ENCODE measurements at regions not wholly inside any gene's neighbourhood (a gene's known extent, or its start where the extent isn't known, plus 50 kb on each side); places are given as distances from the start of the nearest gene placed in this dataset.

DNA sequence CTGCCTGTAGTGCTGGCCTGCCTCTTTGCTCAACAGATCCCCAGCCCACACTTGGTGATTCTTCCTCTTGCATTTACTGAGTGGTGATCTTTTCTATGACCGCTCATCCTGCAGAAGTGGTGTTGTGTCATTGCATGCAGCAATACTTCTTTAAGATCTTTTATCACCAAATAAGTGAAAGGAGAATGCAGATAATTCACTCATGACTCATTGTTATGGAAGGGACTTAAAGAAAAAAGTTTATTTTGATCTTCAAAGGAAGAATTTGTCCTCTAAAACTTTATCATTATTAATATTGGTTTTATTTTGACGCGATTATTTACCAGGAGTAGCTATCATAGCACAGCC, 489.1 kb upstream of the CELF2 start:
- H3K4me1 Mint-ChIP-seq: no peaks in the 10 kb centered on the region
- H3K9me3 Mint-ChIP-seq: no peaks in the 10 kb centered on the region
- H3K4me3 Mint-ChIP-seq: no peak overlapping the region
- no peaks in the 10 kb centered on the region for H3K36me3 Mint-ChIP-seq
- H3K27me3 Mint-ChIP-seq: peaks cover 3% of the 10 kb centered on the region
- no peak for ATAC-seq (ENCODE audit: low read depth)
- no peak overlapping the region for H3K27ac Mint-ChIP-seq
- no peak for DNase-seq (ENCODE audit: low spot score in 2 of 2)

- H3K27me3 Mint-ChIP-seq: peaks cover 4% of the 10 kb centered on the region
- no peaks in the 10 kb centered on the region for H3K9me3 Mint-ChIP-seq
- DNase-seq (ENCODE audit: low spot score in 2 of 2) (no peak), ATAC-seq (ENCODE audit: low read depth) (no peak)
- no peaks in the 10 kb centered on the region for H3K36me3 Mint-ChIP-seq
- no peak overlapping the region for H3K27ac Mint-ChIP-seq
- H3K4me3 Mint-ChIP-seq: no peak overlapping the region
- no peaks in the 10 kb centered on the region for H3K4me1 Mint-ChIP-seq
Observed at GRCh38 chr10:10530313-10530712, 487.4 kb upstream of the CELF2 start.

DNA sequence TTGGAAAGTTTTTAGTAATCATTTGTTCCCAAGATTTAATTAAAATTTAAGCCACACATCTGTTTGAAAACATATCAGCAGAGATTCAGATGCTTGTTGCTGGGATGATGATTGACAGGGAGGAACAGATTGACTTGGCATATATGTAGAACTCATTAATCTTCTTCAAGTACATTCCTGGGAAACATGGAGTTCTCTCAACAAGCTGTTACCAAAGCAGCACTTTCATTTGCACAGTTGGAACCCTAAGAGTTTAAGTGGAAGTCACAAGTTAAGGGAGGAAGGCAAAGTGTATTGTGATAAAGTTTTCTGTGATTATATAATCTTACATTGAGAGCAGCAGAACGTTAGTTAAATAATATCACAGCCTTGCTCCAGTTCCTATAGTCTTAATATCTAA, 485.4 kb upstream of the CELF2 start:
- no peaks in the 10 kb centered on the region for H3K36me3 Mint-ChIP-seq
- H3K27me3 Mint-ChIP-seq: peaks cover 2% of the 10 kb centered on the region
- no peak overlapping the region for H3K4me3 Mint-ChIP-seq
- no peak for ATAC-seq (ENCODE audit: low read depth)
- H3K9me3 Mint-ChIP-seq: no peaks in the 10 kb centered on the region
- no peak overlapping the region for H3K27ac Mint-ChIP-seq
- no peaks in the 10 kb centered on the region for H3K4me1 Mint-ChIP-seq
- no peak for DNase-seq (ENCODE audit: low spot score in 2 of 2)

DNA sequence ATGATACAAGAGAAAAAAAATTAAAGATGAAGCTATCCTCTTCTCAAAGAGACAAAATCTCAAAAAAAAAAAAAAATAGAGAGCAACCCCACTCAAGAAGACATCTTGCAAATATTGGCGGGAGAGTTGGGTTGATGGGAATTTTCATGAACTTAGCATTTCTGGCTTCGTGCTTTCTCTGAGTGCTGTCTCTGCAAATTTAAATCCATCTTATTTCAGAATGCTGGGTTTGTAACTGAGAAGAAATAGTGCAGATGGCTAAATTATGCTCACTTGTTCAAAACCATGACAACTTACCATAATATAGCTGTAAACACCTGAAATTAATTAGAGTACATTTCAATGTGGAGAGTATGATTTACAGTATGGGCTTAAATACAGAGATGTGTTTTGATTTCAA, 484.8 kb upstream of the CELF2 start:
- H3K36me3 Mint-ChIP-seq: no peaks in the 10 kb centered on the region

GRCh38 chr10:10533437-10533836, 484.2 kb upstream of the CELF2 start:
- DNase-seq (ENCODE audit: low spot score in 2 of 2) (no peak), ATAC-seq (ENCODE audit: low read depth) (no peak)
- Mint-ChIP-seq H3K36me3 (no peaks in the 10 kb centered on the region), H3K4me3 (no peak overlapping the region), H3K4me1 (no peaks in the 10 kb centered on the region), H3K9me3 (no peaks in the 10 kb centered on the region), H3K27ac (no peak overlapping the region), H3K27me3 (peaks cover 2% of the 10 kb centered on the region)

More for the DNA sequence above, 484.8 kb upstream of the CELF2 start:
- H3K27me3 Mint-ChIP-seq: peaks cover 2% of the 10 kb centered on the region
- H3K27ac Mint-ChIP-seq: no peak overlapping the region
- ATAC-seq (ENCODE audit: low read depth): no peak
- no peak overlapping the region for H3K4me3 Mint-ChIP-seq
- DNase-seq (ENCODE audit: low spot score in 2 of 2): no peak
- H3K9me3 Mint-ChIP-seq: no peaks in the 10 kb centered on the region
- no peaks in the 10 kb centered on the region for H3K4me1 Mint-ChIP-seq

GRCh38 chr10:10538326-10538725, 479.3 kb upstream of the CELF2 start:
- H3K4me3 Mint-ChIP-seq: no peak overlapping the region
- no peak for DNase-seq (ENCODE audit: low spot score in 2 of 2)
- H3K4me1 Mint-ChIP-seq: no peaks in the 10 kb centered on the region
- ATAC-seq (ENCODE audit: low read depth): no peak
- no peaks in the 10 kb centered on the region for H3K36me3 Mint-ChIP-seq
- H3K27me3 Mint-ChIP-seq: peaks cover 2% of the 10 kb centered on the region
- H3K9me3 Mint-ChIP-seq: no peaks in the 10 kb centered on the region
- no peak overlapping the region for H3K27ac Mint-ChIP-seq

DNA sequence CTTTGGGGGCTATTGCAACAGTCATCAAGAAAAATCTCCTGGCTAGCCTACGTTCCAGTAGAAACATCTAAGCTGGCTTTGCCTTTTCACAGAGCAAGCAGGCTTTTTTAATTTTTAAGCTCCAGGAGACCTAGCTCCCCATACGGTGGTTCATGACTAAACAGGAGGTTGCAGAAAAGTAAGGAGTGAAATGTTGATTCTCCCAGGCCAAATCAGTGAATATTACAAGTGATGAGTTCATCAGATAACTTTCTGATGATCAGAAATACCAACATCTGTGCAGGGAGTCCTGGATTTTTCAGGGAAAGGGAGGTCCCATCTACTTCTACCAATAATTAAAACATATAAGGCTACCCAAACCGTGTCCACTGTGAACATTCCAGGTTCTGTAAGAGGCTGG, 477.3 kb upstream of the CELF2 start:
- no peak overlapping the region for H3K4me3 Mint-ChIP-seq
- H3K27ac Mint-ChIP-seq: no peak overlapping the region
- DNase-seq (ENCODE audit: low spot score in 2 of 2) (no peak), ATAC-seq (ENCODE audit: low read depth) (no peak)
- no peaks in the 10 kb centered on the region for H3K27me3 Mint-ChIP-seq
- no peaks in the 10 kb centered on the region for H3K9me3 Mint-ChIP-seq
- H3K4me1 Mint-ChIP-seq: no peaks in the 10 kb centered on the region
- no peaks in the 10 kb centered on the region for H3K36me3 Mint-ChIP-seq

DNA sequence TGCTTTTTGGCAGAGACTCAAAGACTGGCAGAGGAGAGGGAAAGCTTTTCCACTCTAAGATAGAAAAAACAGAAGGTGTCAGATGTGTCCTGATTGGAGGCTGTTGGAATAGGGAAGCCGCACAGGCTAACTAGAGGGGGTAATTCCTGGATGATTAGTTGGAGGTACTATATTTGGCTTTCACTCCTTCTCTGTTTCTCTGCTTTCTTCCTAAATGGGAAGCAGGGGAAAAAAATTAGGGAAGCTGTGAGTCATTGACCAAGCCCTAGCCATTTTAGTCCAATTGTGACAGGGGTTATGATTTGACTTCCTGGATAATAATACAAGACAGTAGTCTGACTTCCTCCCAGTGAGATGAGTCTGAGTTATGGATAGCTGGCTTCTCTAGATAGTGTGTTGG, 475.2 kb upstream of the CELF2 start:
- no peaks in the 10 kb centered on the region for H3K9me3 Mint-ChIP-seq
- no peak for DNase-seq (ENCODE audit: low spot score in 2 of 2)
- no peaks in the 10 kb centered on the region for H3K36me3 Mint-ChIP-seq
- no peaks in the 10 kb centered on the region for H3K4me1 Mint-ChIP-seq
- no peak overlapping the region for H3K4me3 Mint-ChIP-seq
- ATAC-seq (ENCODE audit: low read depth): no peak
- no peak overlapping the region for H3K27ac Mint-ChIP-seq
- H3K27me3 Mint-ChIP-seq: no peaks in the 10 kb centered on the region

- no peak for ATAC-seq (ENCODE audit: low read depth)
- Mint-ChIP-seq H3K27ac (no peak overlapping the region), H3K36me3 (no peaks in the 10 kb centered on the region), H3K27me3 (no peaks in the 10 kb centered on the region), H3K9me3 (no peaks in the 10 kb centered on the region), H3K4me3 (no peak overlapping the region), H3K4me1 (no peaks in the 10 kb centered on the region)
- no peak for DNase-seq (ENCODE audit: low spot score in 2 of 2)
Observed at GRCh38 chr10:10544890-10545289, 472.8 kb upstream of the CELF2 start.

DNA sequence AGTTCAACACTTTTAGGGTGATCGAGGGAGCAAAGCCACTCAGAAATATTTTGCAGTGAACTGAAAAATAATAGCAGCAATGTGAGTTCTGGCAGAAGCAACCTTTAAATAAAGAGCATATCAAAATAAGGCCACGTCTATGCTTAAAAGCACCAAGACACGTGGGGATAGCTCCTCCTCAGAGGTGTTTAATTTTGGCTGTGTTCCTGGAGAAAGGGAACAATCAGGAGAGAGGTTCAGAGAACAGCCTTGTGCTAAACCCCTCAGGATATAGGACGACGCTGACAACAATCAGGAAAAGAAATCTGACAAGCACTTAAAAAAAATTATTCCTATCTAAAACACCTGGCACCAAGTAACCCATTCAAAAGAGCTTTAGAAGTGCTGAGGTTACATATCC, 471.9 kb upstream of the CELF2 start:
- H3K27ac Mint-ChIP-seq: no peak overlapping the region
- no peaks in the 10 kb centered on the region for H3K36me3 Mint-ChIP-seq
- no peak for DNase-seq (ENCODE audit: low spot score in 2 of 2)
- no peaks in the 10 kb centered on the region for H3K4me1 Mint-ChIP-seq
- H3K27me3 Mint-ChIP-seq: no peaks in the 10 kb centered on the region
- no peak overlapping the region for H3K4me3 Mint-ChIP-seq
- no peak for ATAC-seq (ENCODE audit: low read depth)
- no peaks in the 10 kb centered on the region for H3K9me3 Mint-ChIP-seq

DNA sequence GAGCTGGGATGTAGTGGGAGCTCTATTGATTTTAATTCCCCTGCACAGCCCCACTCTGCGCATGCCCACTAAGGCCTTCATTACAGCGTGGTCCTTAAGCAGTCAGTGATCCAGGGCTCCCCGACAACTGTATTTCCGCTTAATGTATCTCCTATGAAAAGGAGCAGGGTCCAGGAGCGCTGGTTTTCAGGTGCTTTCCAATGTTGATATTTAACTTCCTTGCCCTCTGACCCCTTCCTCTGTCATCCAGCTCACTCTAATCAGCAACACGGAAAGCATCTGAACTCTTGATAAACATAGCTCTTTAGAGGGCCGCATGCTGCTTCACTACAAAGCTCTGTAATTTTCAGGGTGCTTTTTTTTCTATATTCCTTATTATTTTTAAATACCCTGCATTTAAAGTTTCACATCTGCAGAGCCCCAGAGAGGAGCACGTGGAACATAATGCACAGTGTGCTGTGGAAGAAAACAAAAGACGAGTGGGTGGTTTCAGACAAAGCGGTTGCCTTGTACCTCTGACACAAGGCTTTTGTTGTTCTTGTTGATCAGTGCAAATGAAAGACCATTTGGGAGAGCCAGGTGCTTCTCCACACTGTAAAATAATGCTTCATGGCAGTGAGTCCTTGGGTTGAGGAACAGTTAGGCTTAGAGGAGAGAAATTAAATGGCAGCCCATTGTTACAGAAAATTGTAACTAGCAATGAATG, 465.9 kb upstream of the CELF2 start:
- peaks cover 2% of the 10 kb centered on the region for H3K9me3 Mint-ChIP-seq
- H3K27me3 Mint-ChIP-seq: peaks cover 3% of the 10 kb centered on the region
- no peak overlapping the region for H3K27ac Mint-ChIP-seq
- ATAC-seq (ENCODE audit: low read depth) (no peak), DNase-seq (ENCODE audit: low spot score in 2 of 2) (no peak)
- no peak overlapping the region for H3K4me3 Mint-ChIP-seq
- H3K4me1 Mint-ChIP-seq: no peaks in the 10 kb centered on the region
- no peaks in the 10 kb centered on the region for H3K36me3 Mint-ChIP-seq

- Mint-ChIP-seq H3K27me3 (peaks cover 3% of the 10 kb centered on the region), H3K27ac (no peak overlapping the region), H3K36me3 (no peaks in the 10 kb centered on the region), H3K9me3 (peaks cover 2% of the 10 kb centered on the region), H3K4me1 (no peaks in the 10 kb centered on the region), H3K4me3 (no peak overlapping the region)
- DNase-seq (ENCODE audit: low spot score in 2 of 2): no peak
- ATAC-seq (ENCODE audit: low read depth): no peak
Observed at GRCh38 chr10:10552948-10553347, 464.7 kb upstream of the CELF2 start.

GRCh38 chr10:10564081-10564794, 453.4 kb upstream of the CELF2 start:
- H3K27me3 Mint-ChIP-seq: peaks cover 9% of the 10 kb centered on the region
- H3K36me3 Mint-ChIP-seq: no peaks in the 10 kb centered on the region
- DNase-seq (ENCODE audit: low spot score in 2 of 2) (no peak), ATAC-seq (ENCODE audit: low read depth) (no peak)
- peaks cover 9% of the 10 kb centered on the region for H3K9me3 Mint-ChIP-seq
- no peak overlapping the region for H3K4me3 Mint-ChIP-seq
- H3K27ac Mint-ChIP-seq: no peak overlapping the region
- no peaks in the 10 kb centered on the region for H3K4me1 Mint-ChIP-seq

- Mint-ChIP-seq H3K4me3 (no peak overlapping the region), H3K27me3 (peaks cover 2% of the 10 kb centered on the region), H3K4me1 (no peaks in the 10 kb centered on the region), H3K27ac (no peak overlapping the region), H3K9me3 (peaks cover 2% of the 10 kb centered on the region), H3K36me3 (no peaks in the 10 kb centered on the region)
- DNase-seq (ENCODE audit: low spot score in 2 of 2) (no peak), ATAC-seq (ENCODE audit: low read depth) (no peak)
Observed at GRCh38 chr10:10576937-10577336, 440.7 kb upstream of the CELF2 start.

- Mint-ChIP-seq H3K27me3 (peaks cover 6% of the 10 kb centered on the region), H3K4me1 (no peaks in the 10 kb centered on the region), H3K4me3 (no peak overlapping the region), H3K36me3 (no peaks in the 10 kb centered on the region), H3K27ac (no peak overlapping the region), H3K9me3 (no peaks in the 10 kb centered on the region)
- no peak for ATAC-seq (ENCODE audit: low read depth)
- DNase-seq (ENCODE audit: low spot score in 2 of 2): no peak
Observed at GRCh38 chr10:10579709-10580108, 438.0 kb upstream of the CELF2 start.

All from memory B cell (primary cell).